ENCODE measurements at regions not wholly inside any gene's neighbourhood (a gene's known extent, or its start where the extent isn't known, plus 50 kb on each side); places are given as distances from the start of the nearest gene placed in this dataset.
A peak's percentile ranks its signal among the peaks of the same experiment; 100 is the strongest.

DNA sequence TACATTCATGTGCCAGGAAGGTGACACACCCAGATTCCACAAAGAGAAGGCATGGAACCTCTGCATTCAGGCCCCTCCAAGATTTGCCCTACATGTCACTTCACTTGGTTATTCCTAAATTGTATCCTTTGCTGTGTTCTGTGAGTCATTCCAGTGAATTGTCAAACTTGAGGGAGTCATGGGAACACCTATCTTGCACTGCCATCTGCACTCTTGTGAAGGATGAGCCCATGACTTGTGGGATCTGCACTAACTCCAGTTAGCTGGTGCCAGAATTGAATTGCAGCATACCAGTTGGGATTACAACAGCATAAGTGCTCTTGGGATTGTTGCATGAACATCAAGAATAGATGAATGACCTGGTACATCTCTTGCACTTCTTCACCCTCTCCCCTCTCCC, 1288.0 kb upstream of the ZEB2 start:
- no peaks in the 10 kb centered on the region for H3K27me3 ChIP-seq
- H3K4me1 ChIP-seq: peaks cover 4 to 8% of the 10 kb centered on the region in 2 donors
- no peak overlapping the region for H3K4me3 ChIP-seq
- DNase-seq (no peak), ATAC-seq (no peak)
- no peak overlapping the region for H3K27ac ChIP-seq
- H3K36me3 ChIP-seq: no peaks in the 10 kb centered on the region
- intact Hi-C loops (cut with DNase I): no loop called here
- TF ChIP-seq, protein P1, sequence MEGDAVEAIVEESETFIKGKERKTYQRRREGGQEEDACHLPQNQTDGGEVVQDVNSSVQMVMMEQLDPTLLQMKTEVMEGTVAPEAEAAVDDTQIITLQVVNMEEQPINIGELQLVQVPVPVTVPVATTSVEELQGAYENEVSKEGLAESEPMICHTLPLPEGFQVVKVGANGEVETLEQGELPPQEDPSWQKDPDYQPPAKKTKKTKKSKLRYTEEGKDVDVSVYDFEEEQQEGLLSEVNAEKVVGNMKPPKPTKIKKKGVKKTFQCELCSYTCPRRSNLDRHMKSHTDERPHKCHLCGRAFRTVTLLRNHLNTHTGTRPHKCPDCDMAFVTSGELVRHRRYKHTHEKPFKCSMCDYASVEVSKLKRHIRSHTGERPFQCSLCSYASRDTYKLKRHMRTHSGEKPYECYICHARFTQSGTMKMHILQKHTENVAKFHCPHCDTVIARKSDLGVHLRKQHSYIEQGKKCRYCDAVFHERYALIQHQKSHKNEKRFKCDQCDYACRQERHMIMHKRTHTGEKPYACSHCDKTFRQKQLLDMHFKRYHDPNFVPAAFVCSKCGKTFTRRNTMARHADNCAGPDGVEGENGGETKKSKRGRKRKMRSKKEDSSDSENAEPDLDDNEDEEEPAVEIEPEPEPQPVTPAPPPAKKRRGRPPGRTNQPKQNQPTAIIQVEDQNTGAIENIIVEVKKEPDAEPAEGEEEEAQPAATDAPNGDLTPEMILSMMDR (IDR thresholded peaks at IDR 0.05): no peak
- H3K9me3 ChIP-seq: no peaks in the 10 kb centered on the region

DNA sequence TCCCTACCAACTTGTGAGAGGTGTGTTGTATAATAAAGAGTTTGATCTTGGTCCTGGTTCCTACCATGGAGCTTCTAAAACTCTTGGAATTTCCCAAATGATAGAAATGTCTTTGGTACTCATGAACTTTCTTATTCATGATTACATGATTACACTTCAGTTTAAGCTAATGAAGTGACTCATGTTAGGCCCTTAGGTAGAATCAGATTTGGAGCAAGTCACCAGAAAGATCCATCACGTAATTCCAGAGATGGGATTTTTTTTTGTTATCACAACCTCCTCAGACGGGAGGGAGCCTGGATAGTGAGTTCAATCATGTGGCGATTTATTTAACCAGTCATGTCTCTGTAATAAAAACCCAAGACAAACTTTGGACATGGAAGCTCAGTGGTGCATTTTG, 1287.6 kb upstream of the ZEB2 start:
- Histone ChIP-seq H3K27ac (no peak overlapping the region), H3K4me1 (peaks cover 4 to 8% of the 10 kb centered on the region in 2 donors), H3K27me3 (no peaks in the 10 kb centered on the region), H3K36me3 (no peaks in the 10 kb centered on the region), H3K9me3 (no peaks in the 10 kb centered on the region), H3K4me3 (no peak overlapping the region)
- TF ChIP-seq, protein P1 (IDR thresholded peaks at IDR 0.05): no peak
- no peak for ATAC-seq
- intact Hi-C loops (cut with DNase I): no loop called here
- no peak for DNase-seq

DNA sequence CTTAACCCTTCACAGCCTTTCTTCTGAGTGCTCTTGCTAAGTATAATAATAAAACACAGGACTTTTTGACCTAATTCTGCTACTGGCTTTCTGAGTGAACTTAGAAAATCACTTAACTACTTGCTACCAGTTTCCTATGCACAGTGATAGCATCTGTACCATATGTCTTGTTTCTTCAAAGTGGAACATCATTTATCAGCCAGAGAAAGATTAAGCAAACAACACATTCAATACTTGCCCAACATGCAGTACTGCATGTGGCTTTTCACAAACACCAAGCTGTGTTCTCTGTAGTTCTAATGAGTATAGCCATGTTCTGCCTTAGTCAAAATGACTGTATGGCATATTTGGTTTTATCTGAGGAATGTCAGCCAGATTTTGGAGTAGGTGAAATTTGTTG, 1286.6 kb upstream of the ZEB2 start:
- TF ChIP-seq, protein P1 (IDR thresholded peaks at IDR 0.05): no peak
- no peak overlapping the region for H3K4me3 ChIP-seq
- H3K27ac ChIP-seq: no peak overlapping the region
- ATAC-seq: no peak
- intact Hi-C loops (cut with DNase I): no loop called here
- no peaks in the 10 kb centered on the region for H3K4me1 ChIP-seq
- no peaks in the 10 kb centered on the region for H3K27me3 ChIP-seq
- DNase-seq: peak in 2 of 4 donors; percentile 10 to 17
- no peaks in the 10 kb centered on the region for H3K9me3 ChIP-seq
- no peaks in the 10 kb centered on the region for H3K36me3 ChIP-seq

DNA sequence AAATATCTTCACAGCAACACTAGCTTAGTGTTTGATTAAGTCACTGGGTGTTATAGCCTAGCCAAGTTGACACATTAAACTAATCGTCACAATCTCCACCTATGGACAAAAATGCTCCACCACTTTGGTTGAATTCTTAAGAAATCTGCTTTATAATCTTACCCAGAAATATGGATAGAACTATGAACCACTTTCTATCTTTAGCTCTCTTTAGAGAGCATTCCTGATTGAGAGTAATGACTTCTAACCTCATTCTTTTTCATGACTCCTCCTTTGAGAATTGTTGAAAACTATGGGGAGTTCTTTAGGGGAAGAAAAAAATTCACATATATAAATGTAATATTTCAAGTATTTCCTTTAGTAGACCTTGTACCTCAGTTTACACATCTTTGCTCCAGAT, 1282.2 kb upstream of the ZEB2 start:
- no peak overlapping the region for H3K27ac ChIP-seq
- H3K27me3 ChIP-seq: no peaks in the 10 kb centered on the region
- no peaks in the 10 kb centered on the region for H3K9me3 ChIP-seq
- TF ChIP-seq, protein P1 (IDR thresholded peaks at IDR 0.05): no peak
- intact Hi-C loops (cut with DNase I): no loop called here
- ATAC-seq (no peak), DNase-seq (no peak)
- no peaks in the 10 kb centered on the region for H3K4me1 ChIP-seq
- H3K36me3 ChIP-seq: no peaks in the 10 kb centered on the region
- no peak overlapping the region for H3K4me3 ChIP-seq

DNA sequence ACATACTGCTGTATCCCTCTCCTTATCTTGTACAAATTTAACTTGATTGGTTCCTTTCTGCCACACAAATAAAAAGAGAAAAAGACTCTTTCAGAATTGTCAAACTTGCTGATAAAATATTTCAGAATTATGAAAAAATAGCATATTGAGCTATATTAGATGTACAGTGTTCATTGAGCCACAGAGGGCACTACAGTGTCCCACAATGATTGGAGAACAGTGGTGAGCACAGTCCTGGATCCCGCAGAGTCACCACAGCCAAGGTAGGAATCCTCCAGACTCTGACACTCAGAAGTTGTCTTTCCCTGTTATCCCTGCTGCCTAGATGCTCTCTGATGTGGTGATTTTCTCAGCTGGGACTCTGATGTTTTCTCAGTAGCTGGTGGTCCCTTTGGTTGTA, 1281.3 kb upstream of the ZEB2 start:
- Histone ChIP-seq H3K4me3 (no peak overlapping the region), H3K27me3 (no peaks in the 10 kb centered on the region), H3K4me1 (no peaks in the 10 kb centered on the region), H3K36me3 (no peaks in the 10 kb centered on the region), H3K27ac (no peak overlapping the region), H3K9me3 (no peaks in the 10 kb centered on the region)
- TF ChIP-seq, protein P1 (IDR thresholded peaks at IDR 0.05): no peak
- DNase-seq: no peak
- intact Hi-C loops (cut with DNase I): no loop called here
- ATAC-seq: no peak

Data from left lung (tissue), 4 donors.